ENCODE measurements at regions not wholly inside any gene's neighbourhood (a gene's known extent, or its start where the extent isn't known, plus 50 kb on each side); places are given as distances from the start of the nearest gene placed in this dataset.

DNA sequence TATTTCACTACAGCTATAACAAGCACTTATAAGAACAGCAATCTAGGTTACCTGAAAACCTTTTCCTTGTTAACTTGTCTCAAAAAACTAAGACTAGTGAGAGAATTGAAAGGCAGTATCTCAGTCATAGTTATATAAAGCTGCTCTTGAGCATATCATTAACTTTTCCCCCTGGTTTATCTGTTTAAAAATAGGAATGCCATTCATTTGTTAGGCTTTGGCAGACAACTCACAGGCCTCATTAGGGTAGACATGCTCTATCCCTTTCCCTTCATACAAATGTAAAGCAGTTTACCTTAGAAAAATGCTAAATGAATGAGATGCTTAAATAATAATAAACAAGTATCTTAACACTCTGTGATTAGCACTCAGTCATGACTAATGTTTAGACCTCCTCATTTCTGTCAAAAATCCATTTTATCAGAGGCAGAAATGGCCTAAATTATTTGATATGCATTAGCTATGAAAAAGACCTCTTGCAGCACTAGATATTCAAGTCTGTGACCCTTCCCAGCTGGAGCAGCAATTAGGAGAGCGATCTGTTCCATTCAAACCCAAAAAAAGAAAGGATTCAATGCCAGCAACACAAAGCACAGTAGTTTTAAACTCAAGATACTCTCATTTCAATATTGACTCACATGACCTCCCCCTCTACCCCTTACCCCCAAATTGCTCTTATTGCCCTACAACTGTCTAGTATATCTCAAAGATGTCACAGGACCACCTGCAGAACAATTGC is 1578.8 kb upstream of the WWC1 start:
- FAIRE-seq (no peak), DNase-seq (ENCODE audit: low read depth, low spot score) (no peak)
- no TSS peak for BruUV-seq (replicated peaks)
- no peak overlapping the region for H3K4me2 ChIP-seq (ENCODE audit: insufficient read depth, low read length)
- no peak overlapping the region for H2AFZ ChIP-seq (ENCODE audit: low read depth, low read length)
- no peaks in the 10 kb centered on the region for H4K20me1 ChIP-seq (replicated peaks; ENCODE audit: control insufficient read depth, extremely low read depth, insufficient read depth, low read length)
- no peaks in the 10 kb centered on the region for H3K4me1 ChIP-seq (ENCODE audit: control insufficient read depth, extremely low read depth, insufficient read depth, low read length)
- ChIA-PET POLR2A (no interaction called here), CTCF (no interaction called here)
- TF ChIP-seq EZH2 (IDR thresholded peaks at IDR 0.05; ENCODE audit: borderline replicate concordance, low read depth, low read length, severe bottlenecking) = no peak
- no peak for TF ChIP-seq FOS (IDR thresholded peaks at IDR 0.05; ENCODE audit: borderline replicate concordance, insufficient read depth, low read length)
- no peak for TF ChIP-seq POLR2A (IDR thresholded peaks at IDR 0.05; ENCODE audit: low read depth, low read length)
- no peak for TF ChIP-seq POLR2AphosphoS5 (IDR thresholded peaks at IDR 0.05; ENCODE audit: insufficient read depth, low read depth, low read length)
- TF ChIP-seq GATA2 (IDR thresholded peaks at IDR 0.05; ENCODE audit: insufficient read depth, insufficient read length, low read depth, low read length) = no peak
- TF ChIP-seq, protein P1, sequence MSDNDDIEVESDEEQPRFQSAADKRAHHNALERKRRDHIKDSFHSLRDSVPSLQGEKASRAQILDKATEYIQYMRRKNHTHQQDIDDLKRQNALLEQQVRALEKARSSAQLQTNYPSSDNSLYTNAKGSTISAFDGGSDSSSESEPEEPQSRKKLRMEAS (IDR thresholded peaks at IDR 0.05; ENCODE audit: insufficient read depth, insufficient read length) = no peak
- TF ChIP-seq, protein P2, sequence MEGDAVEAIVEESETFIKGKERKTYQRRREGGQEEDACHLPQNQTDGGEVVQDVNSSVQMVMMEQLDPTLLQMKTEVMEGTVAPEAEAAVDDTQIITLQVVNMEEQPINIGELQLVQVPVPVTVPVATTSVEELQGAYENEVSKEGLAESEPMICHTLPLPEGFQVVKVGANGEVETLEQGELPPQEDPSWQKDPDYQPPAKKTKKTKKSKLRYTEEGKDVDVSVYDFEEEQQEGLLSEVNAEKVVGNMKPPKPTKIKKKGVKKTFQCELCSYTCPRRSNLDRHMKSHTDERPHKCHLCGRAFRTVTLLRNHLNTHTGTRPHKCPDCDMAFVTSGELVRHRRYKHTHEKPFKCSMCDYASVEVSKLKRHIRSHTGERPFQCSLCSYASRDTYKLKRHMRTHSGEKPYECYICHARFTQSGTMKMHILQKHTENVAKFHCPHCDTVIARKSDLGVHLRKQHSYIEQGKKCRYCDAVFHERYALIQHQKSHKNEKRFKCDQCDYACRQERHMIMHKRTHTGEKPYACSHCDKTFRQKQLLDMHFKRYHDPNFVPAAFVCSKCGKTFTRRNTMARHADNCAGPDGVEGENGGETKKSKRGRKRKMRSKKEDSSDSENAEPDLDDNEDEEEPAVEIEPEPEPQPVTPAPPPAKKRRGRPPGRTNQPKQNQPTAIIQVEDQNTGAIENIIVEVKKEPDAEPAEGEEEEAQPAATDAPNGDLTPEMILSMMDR (IDR thresholded peaks at IDR 0.05; ENCODE audit: extremely low read depth in 1 of 2, insufficient read depth in 1 of 2, low read depth in 1 of 2, low read length in 2 of 2) = no peak
- TF ChIP-seq JUN (IDR thresholded peaks at IDR 0.05; ENCODE audit: borderline replicate concordance, insufficient read depth, insufficient read length, low read depth) = no peak
- no peak for TF ChIP-seq MYC (IDR thresholded peaks at IDR 0.05; ENCODE audit: low read depth, low read length)
- H3K9me1 ChIP-seq (replicated peaks; ENCODE audit: control insufficient read depth, extremely low read depth, insufficient read depth, low read length) = no peaks in the 10 kb centered on the region
- H3K4me3 ChIP-seq (replicated peaks in 1 of 3; ENCODE audit: insufficient read depth in 1 of 3, low read depth in 1 of 3, low read length in 3 of 3) = no peak overlapping the region
- H3K27me3 ChIP-seq (ENCODE audit: control insufficient read depth in 2 of 2, insufficient read depth in 2 of 2, low read length in 2 of 2) = no peaks in the 10 kb centered on the region
- no peak overlapping the region for H3K27ac ChIP-seq (ENCODE audit: insufficient read depth, low read depth, low read length)
- dilution Hi-C loops (cut with MboI; ENCODE audit: extremely low pct_ligation_motif_present, low sequenced_read_pairs) = no loop called here
- no peaks in the 10 kb centered on the region for H3K79me2 ChIP-seq (ENCODE audit: control insufficient read depth, insufficient read depth, low read length)
- H3K9ac ChIP-seq (replicated peaks; ENCODE audit: extremely low read depth, insufficient read depth, low read length) = no peak overlapping the region
- intact Hi-C loops (cut with micrococcal nuclease) = no loop called here
- H3K36me3 ChIP-seq (ENCODE audit: control insufficient read depth in 2 of 2, extremely low read depth in 1 of 2, insufficient read depth in 2 of 2, low read length in 2 of 2) = no peaks in the 10 kb centered on the region
- peaks cover 7% of the 10 kb centered on the region for H3K9me3 ChIP-seq (replicated peaks; ENCODE audit: control insufficient read depth, insufficient read depth, low read length)

Data from endothelial cell of umbilical vein (primary cell).